Activated CD4-positive, CD25-positive, alpha-beta regulatory T cell treated with anti-CD3 and anti-CD28 coated beads, Interleukin-2, amount 50 U/mL, for 72 hours (primary cell): ENCODE measurements at regions not wholly inside any gene's neighbourhood (a gene's known extent, or its start where the extent isn't known, plus 50 kb on each side); places are given as distances from the start of the nearest gene placed in this dataset.

Experiments used
- DNase-seq: peaks from one replicate; pipeline ENCODE4 v3.0.0; 2021

DNA sequence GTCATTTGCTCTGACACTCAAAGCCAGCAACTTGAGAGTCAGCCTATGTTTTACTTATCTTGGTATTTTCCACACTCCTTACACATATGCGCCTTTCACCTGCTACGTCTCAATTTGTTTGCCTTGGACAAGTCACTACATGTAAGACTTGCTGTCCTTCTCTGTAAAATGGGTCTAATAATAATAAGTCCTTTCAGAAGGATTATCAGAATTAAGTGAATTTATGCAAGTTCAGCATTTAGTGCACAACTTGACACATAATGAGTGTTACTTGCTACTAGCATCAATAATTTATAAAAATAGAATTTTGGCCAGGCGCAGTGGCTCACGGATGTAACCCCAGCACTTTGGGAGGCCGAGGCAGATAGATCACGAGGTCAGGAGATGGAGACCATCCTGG lies 71.1 kb upstream of the UBL3 start:
- no peak for DNase-seq

DNA sequence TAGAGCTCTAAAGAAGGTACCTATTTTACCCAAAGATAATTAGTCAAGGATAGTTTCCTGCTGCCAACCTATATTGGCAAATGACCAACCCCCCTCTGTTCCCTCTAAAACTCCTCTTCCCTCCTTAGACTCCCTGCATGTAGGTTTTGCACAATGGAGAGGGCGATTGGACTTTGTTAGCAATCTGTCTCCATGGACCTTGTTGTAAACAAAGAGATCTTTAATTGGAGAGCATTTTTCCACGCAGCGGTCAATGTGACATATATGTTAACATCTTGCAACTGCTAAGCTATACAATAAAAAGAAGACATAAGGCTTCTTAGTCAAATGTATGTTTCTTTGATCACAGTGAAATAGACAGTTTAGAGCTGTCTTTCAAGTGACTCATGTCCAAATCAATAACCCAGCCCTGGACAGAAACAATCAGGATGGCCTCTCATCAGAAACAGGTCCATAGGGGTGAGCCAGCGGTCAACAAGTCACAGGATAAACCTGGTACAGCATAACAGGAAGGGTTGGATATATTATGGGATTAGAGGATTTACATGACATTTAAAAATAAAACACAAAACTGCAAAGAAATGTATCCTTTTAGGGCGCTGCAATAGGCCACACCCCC lies 69.7 kb upstream of the UBL3 start:
- no peak for DNase-seq

DNA sequence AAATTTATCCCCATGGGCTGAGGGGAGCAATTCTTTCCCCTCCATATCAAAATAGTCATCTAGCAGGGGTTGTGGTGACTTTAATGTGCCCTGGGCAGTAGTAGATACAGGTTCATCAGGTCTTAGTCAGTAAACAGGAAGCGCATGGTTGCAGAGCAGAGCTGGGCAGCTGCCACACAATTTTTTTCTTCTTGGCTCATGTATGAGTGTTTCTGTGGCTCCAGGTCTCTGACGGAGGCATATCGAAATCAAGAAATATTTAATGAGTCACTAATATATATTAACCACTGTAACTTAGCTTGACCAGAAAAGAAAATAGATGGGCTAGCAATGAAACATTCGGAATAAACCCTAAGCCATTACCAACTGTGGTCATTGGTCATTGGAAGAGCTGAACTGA lies 68.4 kb upstream of the UBL3 start:
- DNase-seq = no peak

DNA sequence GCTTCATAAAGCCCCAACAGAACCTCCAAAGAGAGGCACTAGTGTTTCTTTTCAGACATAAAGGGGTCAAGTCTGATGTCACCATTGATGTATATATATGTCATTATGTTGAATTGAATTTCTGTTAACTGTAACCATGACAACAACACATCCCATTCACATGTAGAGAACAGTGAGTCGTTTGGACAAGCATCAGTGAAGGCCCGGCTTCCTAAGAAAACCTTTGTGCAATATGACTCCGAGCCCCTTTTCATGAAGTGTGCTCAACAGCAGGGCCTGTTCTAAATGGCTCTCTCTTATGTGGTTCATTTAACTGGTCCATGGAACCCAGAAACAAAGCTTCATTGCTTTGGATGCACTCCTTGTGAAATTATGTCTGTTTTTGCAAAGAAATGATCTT lies 67.2 kb upstream of the UBL3 start:
- no peak for DNase-seq

DNA sequence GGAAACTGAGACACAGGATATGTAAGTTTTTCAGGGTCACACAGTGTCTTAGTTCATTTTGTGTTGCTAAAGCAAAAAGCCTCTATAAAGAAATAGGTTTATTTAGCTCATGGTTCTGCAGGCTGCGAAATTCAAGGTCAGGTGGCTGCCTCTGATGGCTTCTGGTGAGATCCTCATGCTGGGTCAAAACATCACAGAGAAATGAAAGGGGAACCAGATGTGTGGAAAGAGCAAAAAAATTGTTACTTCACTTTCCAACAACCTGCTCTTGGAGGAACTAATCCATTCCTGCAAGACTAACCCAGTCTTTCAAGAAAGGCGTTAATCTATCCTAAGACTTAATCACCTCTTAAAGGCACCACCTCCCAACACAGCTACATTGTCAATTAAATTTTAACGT lies 64.2 kb upstream of the UBL3 start:
- no peak for DNase-seq

DNA sequence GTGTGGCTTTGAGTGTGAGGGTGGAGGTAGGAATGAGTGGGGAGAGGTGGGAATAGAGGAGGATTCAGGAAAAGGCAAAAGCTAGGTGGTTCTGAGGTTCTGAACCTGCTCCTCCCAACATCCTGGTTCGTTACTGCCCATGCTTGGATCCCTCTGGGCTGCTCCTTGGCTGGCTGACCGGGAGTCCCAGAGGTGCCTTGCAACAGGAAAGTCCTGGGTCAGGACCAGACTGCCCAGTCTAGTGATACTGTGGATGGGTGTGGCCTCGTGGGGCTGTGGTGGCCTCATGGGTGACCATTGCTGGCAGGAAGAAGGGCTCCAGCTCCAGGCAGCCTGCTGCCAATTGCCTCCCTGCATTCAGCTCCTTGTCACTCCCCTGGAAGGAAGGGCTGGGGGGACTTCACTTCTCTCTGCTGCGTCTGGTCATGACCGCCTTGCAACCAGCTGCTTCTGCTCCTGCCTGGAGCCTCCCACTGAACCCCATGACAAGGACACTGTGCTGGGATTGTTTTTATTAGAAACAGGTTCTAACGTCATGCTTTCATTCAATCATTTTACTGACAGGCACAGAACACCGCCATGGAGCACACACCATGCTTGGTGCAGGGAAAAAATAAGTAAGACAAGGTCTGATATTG lies 61.5 kb upstream of the UBL3 start:
- DNase-seq = no peak

DNA sequence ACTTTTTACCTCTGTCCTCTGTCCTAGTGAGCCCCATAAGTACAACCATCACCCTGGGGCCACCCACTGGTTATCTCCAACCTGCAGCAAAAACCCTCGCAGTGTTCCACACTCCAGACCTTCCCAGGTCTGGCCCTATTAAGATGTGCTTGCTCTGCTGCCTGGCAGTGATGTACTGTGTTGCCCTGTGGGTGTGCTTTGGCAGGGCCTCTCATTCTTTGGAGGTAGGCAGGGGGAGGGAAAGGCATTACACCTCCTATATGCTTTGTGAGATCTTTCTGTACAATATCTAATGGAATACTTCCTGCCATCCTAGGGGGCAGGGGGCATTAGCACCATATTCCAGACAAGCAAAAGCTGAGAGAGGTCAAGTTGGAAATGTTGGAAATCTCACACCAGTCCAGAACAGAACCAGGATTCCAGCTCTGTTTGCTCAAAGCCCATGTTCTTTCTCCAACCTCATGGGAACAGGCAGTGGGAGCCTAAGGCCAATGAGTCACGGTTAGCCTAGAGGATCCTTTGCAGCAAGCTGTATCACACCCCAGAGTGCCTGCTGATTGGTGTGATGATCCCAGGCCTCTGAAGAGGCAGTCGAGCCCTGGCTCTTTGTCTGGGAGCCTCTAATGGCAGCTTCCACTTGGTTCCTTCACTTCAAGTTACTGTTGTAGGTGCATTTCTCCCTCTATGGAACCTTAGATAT lies 59.7 kb upstream of the UBL3 start:
- no peak for DNase-seq

DNA sequence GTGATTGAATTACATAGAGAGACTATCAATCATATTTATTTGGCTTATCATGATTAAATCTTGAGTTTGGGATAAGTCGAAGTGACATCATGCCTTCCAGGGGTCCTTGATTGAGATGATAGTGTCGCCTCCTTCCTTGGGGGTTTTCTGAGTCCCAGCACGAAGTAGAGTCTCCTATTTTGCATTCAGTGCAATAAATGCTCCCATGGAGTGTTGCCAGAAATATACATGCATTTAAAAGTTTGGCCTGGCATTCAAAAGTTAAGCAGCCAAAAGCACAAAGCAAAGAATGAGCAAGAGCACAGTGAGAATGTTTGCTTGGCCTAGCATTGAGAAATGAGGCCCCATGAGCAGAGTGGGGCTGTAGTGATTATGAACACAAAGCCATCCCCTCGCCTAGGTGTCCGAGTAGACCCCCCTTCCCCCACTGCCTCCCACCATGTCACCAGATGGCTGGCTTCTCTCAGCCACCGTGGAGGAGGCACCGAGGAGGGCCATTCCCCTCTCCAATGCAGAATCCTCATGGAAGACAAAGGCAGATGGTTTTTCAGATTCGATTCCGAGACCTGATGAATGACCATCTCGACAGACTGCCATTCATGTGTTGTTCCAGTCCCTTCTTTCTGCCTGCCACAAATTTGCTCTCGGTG lies 58.8 kb upstream of the UBL3 start:
- no peak for DNase-seq

DNA sequence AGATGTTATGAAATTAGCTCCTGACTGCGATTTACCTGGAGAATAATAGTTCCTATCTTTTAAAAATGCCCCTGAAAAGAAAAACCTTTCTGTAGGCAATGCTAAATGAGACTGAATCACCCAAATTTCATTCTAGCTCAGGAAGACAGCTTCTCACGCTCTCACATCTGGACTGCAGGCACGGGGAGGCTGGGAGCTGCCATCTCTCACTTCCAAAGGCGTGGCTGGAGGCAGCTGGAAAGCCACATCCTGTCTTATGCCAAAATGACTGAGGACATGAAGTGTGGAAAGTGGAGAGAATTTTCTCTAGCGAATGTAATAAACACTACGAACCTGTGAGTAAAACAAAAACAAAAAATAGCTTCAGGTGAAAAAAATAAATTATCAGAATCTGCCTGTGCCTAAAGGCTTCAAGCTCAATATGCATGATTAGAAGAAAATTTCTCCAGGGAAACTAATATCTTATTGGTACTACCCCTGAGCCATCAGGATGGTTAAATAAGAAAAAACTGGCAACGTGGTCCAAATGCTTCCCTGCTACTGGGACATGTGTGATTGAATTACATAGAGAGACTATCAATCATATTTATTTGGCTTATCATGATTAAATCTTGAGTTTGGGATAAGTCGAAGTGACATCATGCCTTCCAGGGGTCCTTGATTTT lies 58.1 kb upstream of the UBL3 start:
- no peak for DNase-seq

DNA sequence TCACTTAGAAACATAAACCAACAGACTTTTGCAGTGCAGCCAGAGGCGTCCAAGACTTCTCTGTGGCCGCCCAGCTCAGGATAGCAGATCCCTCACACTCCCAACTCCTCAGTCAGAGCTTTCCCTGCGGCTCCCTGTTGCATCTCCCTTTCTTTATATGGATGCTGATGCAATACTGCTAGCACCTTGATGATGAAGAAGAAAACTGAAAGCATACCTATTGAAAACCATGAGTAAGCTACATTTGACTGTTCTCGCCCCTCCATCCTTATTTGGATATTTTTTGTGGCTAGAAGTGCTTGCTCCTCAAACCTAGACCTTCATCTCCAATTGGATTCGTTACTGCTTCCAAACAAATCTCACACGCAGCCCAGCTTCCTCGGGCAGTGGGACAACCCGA lies 57.3 kb upstream of the UBL3 start:
- DNase-seq = no peak

DNA sequence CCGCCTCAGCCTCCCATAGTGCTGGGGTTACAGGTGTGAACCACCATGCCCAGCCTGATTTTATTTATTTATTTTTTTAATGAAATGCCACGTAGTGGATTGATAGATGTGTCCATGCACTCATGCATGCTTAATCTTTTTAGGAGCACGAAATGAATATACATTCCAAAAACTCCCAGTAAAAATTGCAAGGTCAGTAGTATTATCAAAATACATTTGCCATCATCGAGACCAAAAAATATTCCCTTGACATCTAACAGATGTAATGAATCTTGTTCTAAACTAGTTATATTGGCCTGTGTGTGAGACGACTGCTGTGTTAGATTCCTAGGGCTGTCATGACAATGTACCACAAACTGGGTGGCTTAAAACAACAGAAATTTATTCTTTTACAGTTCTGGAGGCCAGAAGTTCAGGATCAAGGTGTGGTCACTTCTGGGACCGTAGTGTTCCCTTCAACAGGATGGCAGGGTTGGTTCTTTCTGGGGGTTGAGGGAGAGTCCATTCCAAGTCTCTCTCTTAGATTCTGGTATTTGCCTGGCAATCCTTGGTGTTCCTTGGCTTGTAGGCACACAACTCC lies 56.1 kb upstream of the UBL3 start:
- DNase-seq = no peak

DNA sequence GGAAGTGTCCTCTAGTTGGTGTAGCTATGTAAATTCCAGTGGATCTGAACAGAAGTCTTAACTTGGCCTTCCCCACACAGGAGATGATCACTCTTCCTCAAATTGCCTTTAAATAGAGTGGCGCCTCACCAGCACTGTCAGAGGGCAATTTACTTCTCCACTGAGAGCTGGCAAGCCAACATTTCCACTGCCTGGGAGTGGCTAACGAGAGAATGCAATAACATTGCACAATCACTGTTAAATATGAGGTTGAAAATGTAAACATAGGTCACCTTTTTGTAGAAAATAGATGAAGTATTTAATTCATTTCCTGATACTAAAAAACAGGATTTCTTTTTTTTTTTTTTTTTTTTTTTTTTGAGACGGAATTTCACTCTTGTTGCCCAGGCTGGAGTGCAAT lies 55.4 kb upstream of the UBL3 start:
- DNase-seq = no peak

DNA sequence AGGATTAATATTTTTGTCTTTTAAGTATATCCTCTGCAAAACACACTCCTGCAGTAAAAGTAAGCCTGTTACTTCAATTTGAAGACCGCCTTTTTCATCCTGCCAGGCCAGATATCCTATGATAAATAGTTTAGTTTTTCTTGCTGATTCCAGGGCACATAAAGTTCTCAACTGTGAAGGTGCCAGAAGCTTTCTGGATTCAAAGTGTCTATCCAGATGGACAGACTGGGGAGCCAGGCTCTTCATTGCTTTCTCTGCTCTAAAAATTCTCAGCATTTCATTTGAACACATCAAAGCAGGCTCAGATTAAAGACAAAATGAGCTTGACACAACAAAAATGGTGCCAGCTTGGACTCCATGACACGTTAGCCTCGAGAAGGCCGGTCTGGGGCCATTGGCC lies 53.6 kb upstream of the UBL3 start:
- DNase-seq = no peak

DNA sequence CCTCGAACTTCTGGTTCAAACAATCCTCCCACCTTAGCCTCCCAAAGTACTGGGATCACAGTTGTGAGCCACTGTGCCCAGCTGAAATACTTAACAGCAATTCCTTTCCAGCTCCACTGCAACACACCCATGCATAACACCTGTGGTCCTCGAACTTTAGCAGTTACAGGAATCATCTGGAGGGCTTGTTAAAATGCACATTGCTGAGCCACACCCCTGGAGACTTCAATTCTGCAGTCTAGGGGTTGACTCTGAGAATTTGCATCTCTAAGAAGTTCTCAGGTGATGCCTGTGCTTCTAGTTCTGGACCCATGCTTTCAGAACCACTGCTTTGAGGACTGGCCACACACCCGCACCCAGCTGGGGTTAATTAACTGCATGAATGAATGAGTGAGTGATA lies 53.1 kb upstream of the UBL3 start:
- no peak for DNase-seq

DNA sequence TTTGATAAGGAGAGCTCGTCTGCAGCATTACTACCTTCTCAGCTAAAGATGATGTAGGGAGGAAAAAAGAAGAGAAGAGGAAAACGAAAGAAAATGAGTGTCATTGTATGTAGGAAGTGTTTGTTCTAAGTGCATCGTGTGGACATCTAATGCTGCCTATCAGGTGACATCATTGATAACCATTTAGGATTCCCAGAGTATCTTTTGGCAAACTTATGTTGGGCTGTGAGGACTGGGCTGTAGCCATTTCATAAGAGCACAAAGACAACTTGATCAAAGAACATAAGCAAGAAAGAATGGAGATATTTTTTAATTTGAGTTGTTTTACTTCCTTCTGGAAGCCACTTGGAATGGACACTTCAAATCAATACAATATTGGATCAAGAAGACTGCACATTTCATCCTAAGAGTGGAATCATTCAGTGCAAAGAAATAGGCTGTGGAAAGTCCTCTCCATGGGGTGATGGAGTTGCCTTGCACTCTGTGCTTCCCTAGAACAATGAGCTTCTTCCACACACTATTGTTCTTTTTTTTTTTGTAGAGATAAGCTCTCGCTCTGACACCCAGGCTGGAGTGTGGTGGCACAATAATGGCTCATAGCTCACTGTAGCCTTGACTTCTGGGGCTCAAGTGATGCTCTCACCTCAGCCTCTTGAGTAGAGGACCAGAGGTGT lies 52.4 kb upstream of the UBL3 start:
- DNase-seq = no peak

DNA sequence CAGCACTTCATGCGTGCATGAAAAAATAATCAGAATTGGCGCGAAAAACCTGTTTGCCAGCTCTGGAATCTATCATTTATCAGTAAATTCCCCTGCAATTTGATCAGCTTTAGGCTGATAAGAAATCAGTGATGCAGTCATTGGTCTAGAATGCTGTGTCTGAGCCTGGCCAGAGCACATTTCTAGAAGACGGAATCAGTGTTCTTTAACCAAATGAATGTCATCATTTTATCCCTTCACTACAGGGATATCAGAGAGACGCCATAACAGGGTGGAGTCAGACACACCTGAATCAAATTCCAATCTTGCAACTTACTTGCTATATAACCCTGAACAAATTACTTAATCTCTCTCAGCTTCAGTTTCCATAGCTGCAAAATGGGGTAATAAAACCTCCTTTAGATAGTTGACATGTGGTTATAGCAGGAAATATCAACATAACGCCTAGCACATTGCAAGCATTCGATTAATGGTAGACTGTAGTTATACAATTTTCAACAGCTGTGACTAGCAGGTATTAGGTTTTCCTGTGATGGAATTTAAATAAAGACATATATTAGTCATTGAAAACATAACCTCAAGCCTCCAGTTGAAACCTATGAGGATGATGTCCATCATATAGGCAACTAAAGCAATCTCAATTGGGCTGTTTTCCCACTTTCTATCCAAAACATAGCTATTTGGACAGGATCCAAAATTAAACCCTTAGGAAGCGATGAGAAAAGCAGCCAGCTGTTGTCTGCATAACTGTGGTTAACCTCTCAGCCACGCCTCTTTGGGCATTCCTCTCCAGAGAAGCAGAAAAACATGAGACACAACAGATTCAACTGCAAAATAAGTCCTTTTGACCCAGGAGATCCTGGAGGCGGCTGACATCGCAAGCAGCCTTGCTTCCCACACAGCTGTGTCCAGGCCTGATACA lies 51.6 kb upstream of the UBL3 start:
- DNase-seq = no peak
